Trophoblast cell (in vitro differentiated cells and primary cell): ENCODE measurements at regions not wholly inside any gene's neighbourhood (a gene's known extent, or its start where the extent isn't known, plus 50 kb on each side); places are given as distances from the start of the nearest gene placed in this dataset.
A peak's percentile ranks its signal among the peaks of the same experiment; 100 is the strongest.

Experiments used
- DNase-seq, 2 donors: peaks; one replicate each; pipeline ENCODE4 v3.0.0-alpha.2; 2016
- H2AFZ ChIP-seq: 2 replicates; pipeline ENCODE4 v1.6.1; 2013; ENCODE audit warnings: low read length, moderate library complexity, mild to moderate bottlenecking; ENCODE audit not compliant: insufficient read depth, poor library complexity
- H2AK5ac ChIP-seq: 2 replicates; pipeline ENCODE4 v1.6.1; 2013; ENCODE audit warnings: mild to moderate bottlenecking, low read length
- H2BK120ac ChIP-seq: 2 replicates; pipeline ENCODE4 v1.6.1; 2013; ENCODE audit warnings: low read length, mild to moderate bottlenecking, moderate library complexity; ENCODE audit not compliant: insufficient read depth, poor library complexity
- H2BK12ac ChIP-seq: 2 replicates; pipeline ENCODE4 v1.6.1; 2013; ENCODE audit warnings: mild to moderate bottlenecking, low read length, moderate library complexity
- H2BK5ac ChIP-seq: 2 replicates; pipeline ENCODE4 v1.6.1; 2013; ENCODE audit warnings: low read length, low read depth, moderate library complexity, mild to moderate bottlenecking; ENCODE audit not compliant: poor library complexity
- H3K14ac ChIP-seq: 2 replicates; pipeline ENCODE4 v1.6.1; 2013; ENCODE audit warnings: mild to moderate bottlenecking, low read length
- H3K18ac ChIP-seq: 2 replicates; pipeline ENCODE4 v1.6.1; 2013; ENCODE audit warnings: mild to moderate bottlenecking, low read length
- H3K23ac ChIP-seq: 2 replicates; pipeline ENCODE4 v1.6.1; 2013; ENCODE audit warnings: low read length
- H3K27ac ChIP-seq: 2 replicates; pipeline ENCODE4 v1.5.1; 2013; ENCODE audit warnings: low read depth, mild to moderate bottlenecking, inconsistent platforms, low read length, moderate library complexity
- H3K27me3 ChIP-seq: 2 replicates; pipeline ENCODE4 v1.6.1; 2013; ENCODE audit warnings: inconsistent platforms, mild to moderate bottlenecking, low read length, moderate library complexity; ENCODE audit not compliant: insufficient read depth
- H3K36me3 ChIP-seq, 2 experiments: 1 replicate in 1 of 2; 2 replicates in 1 of 2; pipeline ENCODE4 v1.6.1; 2013; ENCODE audit warnings: low read length in 2 of 2, mild to moderate bottlenecking in 2 of 2, moderate library complexity in 1 of 2; ENCODE audit not compliant: insufficient read depth in 2 of 2, control insufficient read depth in 1 of 2
- H3K4ac ChIP-seq: 2 replicates; pipeline ENCODE4 v1.6.1; 2013; ENCODE audit warnings: low read depth, mild to moderate bottlenecking, low read length, moderate library complexity
- H3K4me1 ChIP-seq, 2 experiments: 1 replicate in 1 of 2; 2 replicates in 1 of 2; pipeline ENCODE4 v1.6.1; 2013; ENCODE audit warnings: low read length in 2 of 2, mild to moderate bottlenecking in 2 of 2, moderate library complexity in 1 of 2; ENCODE audit not compliant: insufficient read depth in 2 of 2, control insufficient read depth in 1 of 2
- H3K4me2 ChIP-seq: 2 replicates; pipeline ENCODE4 v1.6.1; 2013; ENCODE audit warnings: inconsistent platforms, mild to moderate bottlenecking, low read length, moderate library complexity
- H3K4me3 ChIP-seq: 2 replicates; pipeline ENCODE4 v1.5.1; 2013; ENCODE audit warnings: mild to moderate bottlenecking, low read depth, low read length, inconsistent platforms
- H3K79me1 ChIP-seq: one replicate; pipeline ENCODE4 v1.6.1; 2013; ENCODE audit warnings: low read length
- H3K79me2 ChIP-seq: 2 replicates; pipeline ENCODE4 v1.6.1; 2013; ENCODE audit warnings: low read length, mild to moderate bottlenecking; ENCODE audit not compliant: control insufficient read depth, insufficient read depth, poor library complexity
- H3K9ac ChIP-seq: 2 replicates; pipeline ENCODE4 v1.6.1; 2013; ENCODE audit warnings: mild to moderate bottlenecking, low read length
- H3K9me3 ChIP-seq: 2 replicates; pipeline ENCODE4 v1.6.1; 2013; ENCODE audit warnings: low read depth, mild to moderate bottlenecking, control low read depth, inconsistent platforms, low read length; ENCODE audit not compliant: insufficient read depth
- H4K12ac ChIP-seq: 2 replicates; pipeline ENCODE4 v1.6.1; 2013; ENCODE audit warnings: low read depth, mild to moderate bottlenecking, low read length, moderate library complexity
- H4K8ac ChIP-seq: 2 replicates; pipeline ENCODE4 v1.6.1; 2013; ENCODE audit warnings: low read depth, mild to moderate bottlenecking, low read length, moderate library complexity
- H4K91ac ChIP-seq: one replicate; pipeline ENCODE4 v1.6.1; 2013; ENCODE audit warnings: low read depth, mild to moderate bottlenecking, low read length, moderate library complexity
- WGBS: extraction: QIAGEN DNeasy Blood & Tissue Kit; methylation state at CpG from one replicate; pipeline ENCODE4 v1.1.7; 2013; ENCODE audit warnings: missing lambda C conversion rate; ENCODE audit not compliant: insufficient read length, insufficient coverage; ENCODE audit errors: extremely low coverage; 5-methylcytosine and 5-hydroxymethylcytosine counted together

- Histone ChIP-seq H2BK5ac (peak overlapping the region; percentile 61), H3K9ac (no peak overlapping the region), H3K36me3 (no peaks in the 10 kb centered on the region), H4K91ac (peak overlapping the region; percentile 2), H3K14ac (no peak overlapping the region), H2AK5ac (no peak overlapping the region), H2BK120ac (peak overlapping the region; percentile 3), H3K4ac (no peak overlapping the region), H2BK12ac (peak overlapping the region; percentile 2), H3K27me3 (no peaks in the 10 kb centered on the region), H3K18ac (peak overlapping the region; percentile 5), H3K9me3 (no peaks in the 10 kb centered on the region), H2AFZ (no peak overlapping the region), H3K79me2 (peaks cover 3% of the 10 kb centered on the region), H4K12ac (no peak overlapping the region), H3K4me1 (peaks cover 10 to 27% of the 10 kb centered on the region in 2 experiments), H4K8ac (no peak overlapping the region), H3K4me3 (no peak overlapping the region), H3K79me1 (peaks cover 1% of the 10 kb centered on the region), H3K23ac (no peak overlapping the region), H3K4me2 (peak overlapping the region; percentile 5), H3K27ac (peak overlapping the region; percentile 62)
- WGBS: no CpG with 5 or more reads among the region's 3 CpGs
- DNase-seq: peak; percentile 93 to 97
Measured at GRCh38 chr1:39142401-39143060, 62.0 kb upstream of the MACF1 start.

GRCh38 chr1:39144924-39145323 is 59.6 kb upstream of the MACF1 start:
- Histone ChIP-seq H4K12ac (no peak overlapping the region), H3K4me2 (no peak overlapping the region), H2BK5ac (no peak overlapping the region), H3K9me3 (no peaks in the 10 kb centered on the region), H3K79me1 (peaks cover 1% of the 10 kb centered on the region), H3K79me2 (peaks cover 4% of the 10 kb centered on the region), H3K4me3 (no peak overlapping the region), H3K23ac (no peak overlapping the region), H3K4me1 (peaks cover 10 to 30% of the 10 kb centered on the region in 2 experiments), H2AFZ (no peak overlapping the region), H4K91ac (no peak overlapping the region), H2BK12ac (no peak overlapping the region), H3K36me3 (no peaks in the 10 kb centered on the region), H4K8ac (no peak overlapping the region), H3K18ac (no peak overlapping the region), H3K4ac (no peak overlapping the region), H3K14ac (no peak overlapping the region), H2BK120ac (no peak overlapping the region), H3K27ac (no peak overlapping the region), H2AK5ac (no peak overlapping the region), H3K9ac (no peak overlapping the region), H3K27me3 (no peaks in the 10 kb centered on the region)
- WGBS: no CpG with 5 or more reads among the region's 3 CpGs
- no peak for DNase-seq

- no peak overlapping the region for H2BK120ac ChIP-seq
- no peak overlapping the region for H3K4me3 ChIP-seq
- H2BK5ac ChIP-seq: no peak overlapping the region
- peaks cover 4% of the 10 kb centered on the region for H3K79me2 ChIP-seq
- H3K27ac ChIP-seq: no peak overlapping the region
- no CpG with 5 or more reads among the region's 2 CpGs for WGBS
- H3K9ac ChIP-seq: no peak overlapping the region
- no peak overlapping the region for H3K4me2 ChIP-seq
- H4K91ac ChIP-seq: no peak overlapping the region
- no peaks in the 10 kb centered on the region for H3K36me3 ChIP-seq
- H3K79me1 ChIP-seq: peaks cover 1% of the 10 kb centered on the region
- no peaks in the 10 kb centered on the region for H3K9me3 ChIP-seq
- no peak overlapping the region for H3K4ac ChIP-seq
- no peaks in the 10 kb centered on the region for H3K27me3 ChIP-seq
- no peak overlapping the region for H4K12ac ChIP-seq
- peaks cover 10 to 31% of the 10 kb centered on the region in 2 experiments for H3K4me1 ChIP-seq
- no peak overlapping the region for H4K8ac ChIP-seq
- no peak overlapping the region for H2AFZ ChIP-seq
- H3K23ac ChIP-seq: no peak overlapping the region
- DNase-seq: peak; percentile 8 to 63
- H3K18ac ChIP-seq: no peak overlapping the region
- no peak overlapping the region for H2AK5ac ChIP-seq
- no peak overlapping the region for H3K14ac ChIP-seq
- H2BK12ac ChIP-seq: no peak overlapping the region
Measured at GRCh38 chr1:39145331-39145965, 59.0 kb upstream of the MACF1 start.

GRCh38 chr1:39146681-39147080 is 57.8 kb upstream of the MACF1 start:
- DNase-seq: no peak
- Histone ChIP-seq H3K4me3 (no peak overlapping the region), H4K12ac (no peak overlapping the region), H3K9me3 (no peaks in the 10 kb centered on the region), H3K4me2 (no peak overlapping the region), H4K8ac (no peak overlapping the region), H2BK12ac (no peak overlapping the region), H3K9ac (no peak overlapping the region), H2AFZ (no peak overlapping the region), H3K79me2 (peaks cover 4% of the 10 kb centered on the region), H3K27me3 (no peaks in the 10 kb centered on the region), H3K79me1 (peaks cover 1% of the 10 kb centered on the region), H3K27ac (no peak overlapping the region), H3K4me1 (peaks cover 7 to 27% of the 10 kb centered on the region in 2 experiments), H2AK5ac (no peak overlapping the region), H2BK120ac (no peak overlapping the region), H4K91ac (no peak overlapping the region), H3K18ac (no peak overlapping the region), H3K23ac (no peak overlapping the region), H2BK5ac (no peak overlapping the region), H3K36me3 (no peaks in the 10 kb centered on the region), H3K14ac (no peak overlapping the region), H3K4ac (no peak overlapping the region)
